Adrenal gland (tissue), 5 donors: ENCODE measurements at regions not wholly inside any gene's neighbourhood (a gene's known extent, or its start where the extent isn't known, plus 50 kb on each side); places are given as distances from the start of the nearest gene placed in this dataset.

Source experiments
- CTCF ChIP-seq, 6 experiments: fragments of 450-650 bp in 4 of 6; fragments of 200-600 bp in 2 of 6; sonication (generic) in 1 of 6; IDR thresholded peaks; 1 replicate in 5 of 6; 2 replicates in 1 of 6; pipeline versions ENCODE4 v1.5.1 to v1.8.0; 2016 to 2021; ENCODE audit warnings: antibody characterized with exemption in 6 of 6, mild to moderate bottlenecking in 2 of 6, moderate library complexity in 1 of 6
- POLR2A ChIP-seq, 2 donors: fragments of 450-650 bp; IDR thresholded peaks; one replicate each; pipeline ENCODE4 v1.6.1; 2017; ENCODE audit warnings: antibody characterized with exemption in 2 of 2, mild to moderate bottlenecking in 2 of 2, moderate library complexity in 1 of 2
- donor health status: DM: no; HTN: no; CAD: no.

GRCh38 chr9:27756418-27756817, 183.1 kb upstream of the C9orf72 start:
- TF ChIP-seq CTCF (IDR thresholded peaks at IDR 0.05) (no peak), POLR2A (IDR thresholded peaks at IDR 0.05) (no peak)
